Colonic mucosa (tissue), 4 donors: ENCODE measurements at regions not wholly inside any gene's neighbourhood (a gene's known extent, or its start where the extent isn't known, plus 50 kb on each side); places are given as distances from the start of the nearest gene placed in this dataset.

ENCODE experiments used
- DNase-seq: peaks from one replicate; pipeline ENCODE4 v3.0.0-alpha.2; 2020
- H3K27ac ChIP-seq: fragments of 200-600 bp; one replicate; pipeline ENCODE4 v1.8.0; 2021
- H3K27me3 ChIP-seq: fragments of 200-600 bp; one replicate; pipeline ENCODE4 v1.8.0; 2021
- H3K36me3 ChIP-seq: fragments of 200-600 bp; one replicate; pipeline ENCODE4 v1.8.0; 2021
- H3K4me1 ChIP-seq: fragments of 200-600 bp; one replicate; pipeline ENCODE4 v1.8.0; 2021; ENCODE audit warnings: mild to moderate bottlenecking
- H3K4me3 ChIP-seq: fragments of 200-600 bp; one replicate; pipeline ENCODE4 v1.8.0; 2021
- H3K9ac ChIP-seq, 2 donors: one replicate each; pipeline ENCODE4 v1.7.0; 2013; ENCODE audit warnings: control low read depth in 2 of 2, low read depth in 2 of 2, low read length in 2 of 2
- H3K9me3 ChIP-seq: fragments of 200-600 bp; one replicate; pipeline ENCODE4 v1.8.0; 2021
- intact Hi-C: fragments of 100-400 bp; cut with DNase I; formaldehyde crosslinking; loops from one replicate; pipeline ENCODE4 v1.14.1; 2022
- TF ChIP-seq, protein P1 (sequence below): fragments of 200-600 bp; IDR thresholded peaks from one replicate; pipeline ENCODE4 v1.8.0; 2022; ENCODE audit warnings: antibody characterized with exemption, mild to moderate bottlenecking
- donor health status: healthy.
- donor health status: DM: no; HTN: no; CAD: no.
- donor health status: DM: no; HTN: no; CAD: no.

GRCh38 chr10:76740514-76740913 is 897.1 kb downstream of the KCNMA1 start:
- no peak overlapping the region for H3K9ac ChIP-seq
- no peaks in the 10 kb centered on the region for H3K9me3 ChIP-seq
- no peak overlapping the region for H3K4me3 ChIP-seq
- H3K36me3 ChIP-seq: no peaks in the 10 kb centered on the region
- TF ChIP-seq, protein P1, sequence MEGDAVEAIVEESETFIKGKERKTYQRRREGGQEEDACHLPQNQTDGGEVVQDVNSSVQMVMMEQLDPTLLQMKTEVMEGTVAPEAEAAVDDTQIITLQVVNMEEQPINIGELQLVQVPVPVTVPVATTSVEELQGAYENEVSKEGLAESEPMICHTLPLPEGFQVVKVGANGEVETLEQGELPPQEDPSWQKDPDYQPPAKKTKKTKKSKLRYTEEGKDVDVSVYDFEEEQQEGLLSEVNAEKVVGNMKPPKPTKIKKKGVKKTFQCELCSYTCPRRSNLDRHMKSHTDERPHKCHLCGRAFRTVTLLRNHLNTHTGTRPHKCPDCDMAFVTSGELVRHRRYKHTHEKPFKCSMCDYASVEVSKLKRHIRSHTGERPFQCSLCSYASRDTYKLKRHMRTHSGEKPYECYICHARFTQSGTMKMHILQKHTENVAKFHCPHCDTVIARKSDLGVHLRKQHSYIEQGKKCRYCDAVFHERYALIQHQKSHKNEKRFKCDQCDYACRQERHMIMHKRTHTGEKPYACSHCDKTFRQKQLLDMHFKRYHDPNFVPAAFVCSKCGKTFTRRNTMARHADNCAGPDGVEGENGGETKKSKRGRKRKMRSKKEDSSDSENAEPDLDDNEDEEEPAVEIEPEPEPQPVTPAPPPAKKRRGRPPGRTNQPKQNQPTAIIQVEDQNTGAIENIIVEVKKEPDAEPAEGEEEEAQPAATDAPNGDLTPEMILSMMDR: no peak
- H3K27me3 ChIP-seq: no peaks in the 10 kb centered on the region
- H3K27ac ChIP-seq: no peak overlapping the region
- H3K4me1 ChIP-seq: no peaks in the 10 kb centered on the region
- intact Hi-C loops: no loop called here
- DNase-seq: no peak

GRCh38 chr10:76738991-76739390 is 898.6 kb downstream of the KCNMA1 start:
- intact Hi-C loops: no loop called here
- TF ChIP-seq, protein P1: no peak
- Histone ChIP-seq H3K27me3 (no peaks in the 10 kb centered on the region), H3K4me3 (no peak overlapping the region), H3K36me3 (no peaks in the 10 kb centered on the region), H3K9ac (no peak overlapping the region), H3K4me1 (no peaks in the 10 kb centered on the region), H3K27ac (no peak overlapping the region), H3K9me3 (no peaks in the 10 kb centered on the region)
- no peak for DNase-seq

DNA sequence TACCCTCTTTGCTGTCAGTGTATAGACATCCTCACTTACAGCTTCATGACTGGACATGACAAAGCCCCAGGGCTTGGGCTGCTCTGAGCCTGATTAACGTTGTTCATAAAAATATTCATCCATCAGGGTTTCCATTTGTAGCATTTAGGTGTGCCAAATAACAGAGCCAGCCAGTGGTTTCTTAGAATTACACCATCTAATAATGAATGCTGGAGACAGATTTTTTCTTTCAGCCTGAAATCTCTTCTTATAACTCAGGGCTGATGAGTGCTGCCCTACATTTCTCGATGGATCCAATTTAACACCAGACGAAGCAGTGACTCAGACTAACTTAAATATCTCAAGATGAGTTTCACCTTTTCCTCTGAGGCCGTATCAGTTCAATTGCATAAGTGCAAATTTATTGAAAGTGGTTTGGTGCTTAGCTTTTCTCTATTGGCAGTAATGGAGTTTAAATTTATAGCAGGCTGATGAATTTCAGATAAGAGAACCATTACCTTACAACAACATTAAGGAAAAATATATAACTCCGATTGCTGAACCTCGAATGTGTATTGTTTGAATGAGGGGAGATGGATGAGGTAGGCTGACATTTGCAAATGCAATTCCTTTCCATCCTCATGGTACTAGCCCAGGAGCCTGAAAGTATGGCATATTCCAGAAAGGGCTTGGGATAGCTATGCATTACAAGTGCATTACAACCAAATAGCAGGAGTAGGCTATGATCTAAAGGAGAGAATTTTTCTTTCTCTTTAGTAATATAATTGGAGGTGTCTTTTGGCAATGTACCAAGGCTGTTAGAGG is 900.6 kb downstream of the KCNMA1 start:
- no peak for DNase-seq
- Histone ChIP-seq H3K4me1 (no peaks in the 10 kb centered on the region), H3K9ac (no peak overlapping the region), H3K36me3 (no peaks in the 10 kb centered on the region), H3K27ac (no peak overlapping the region), H3K9me3 (no peaks in the 10 kb centered on the region), H3K27me3 (no peaks in the 10 kb centered on the region), H3K4me3 (no peak overlapping the region)
- intact Hi-C loops: no loop called here
- TF ChIP-seq, protein P1: no peak

DNA sequence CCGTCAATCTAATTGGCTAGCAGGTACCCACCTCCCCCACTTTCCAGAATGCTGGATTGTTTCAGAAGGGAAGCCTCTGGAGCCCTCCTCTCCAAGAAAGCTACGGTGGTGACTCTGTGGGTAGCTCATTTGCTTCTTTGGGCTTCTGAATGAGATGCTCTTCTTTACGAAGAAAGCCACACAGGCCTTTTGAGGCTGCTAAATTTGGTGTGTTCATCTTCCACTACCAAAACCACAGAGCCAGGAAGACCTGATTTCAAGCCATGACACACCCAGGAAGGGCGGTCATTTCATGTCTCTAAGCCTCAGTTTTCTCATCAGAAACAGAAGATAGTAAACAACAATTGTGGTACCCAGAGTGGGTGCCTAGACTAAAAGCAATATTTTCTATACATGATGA is 901.2 kb downstream of the KCNMA1 start:
- DNase-seq: no peak
- intact Hi-C loops: no loop called here

DNA sequence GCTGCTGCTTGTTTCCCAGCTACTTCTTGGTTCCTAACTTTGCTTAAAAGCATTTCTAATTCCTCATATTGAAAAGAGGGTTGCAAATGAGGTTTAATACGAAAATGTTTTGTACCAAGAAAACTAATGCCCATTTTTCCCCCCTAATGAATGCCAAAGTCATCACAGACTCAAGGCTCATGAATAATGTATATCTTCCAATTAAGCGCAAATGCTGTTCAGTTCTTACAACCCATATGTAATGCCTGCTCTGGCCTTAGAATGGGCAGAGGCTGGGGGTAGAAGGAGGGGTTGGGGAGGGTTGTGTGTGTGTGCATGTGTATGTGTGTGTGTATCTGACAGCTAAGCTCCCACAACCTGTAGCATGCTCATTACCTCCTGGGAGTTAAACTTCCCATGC is 901.7 kb downstream of the KCNMA1 start:
- Histone ChIP-seq H3K36me3 (no peaks in the 10 kb centered on the region), H3K4me1 (no peaks in the 10 kb centered on the region), H3K27me3 (no peaks in the 10 kb centered on the region), H3K27ac (no peak overlapping the region), H3K9ac (no peak overlapping the region), H3K4me3 (no peak overlapping the region), H3K9me3 (no peaks in the 10 kb centered on the region)
- TF ChIP-seq, protein P1: no peak
- DNase-seq: no peak
- intact Hi-C loops: no loop called here

More for the DNA sequence above, 901.2 kb downstream of the KCNMA1 start:
- Histone ChIP-seq H3K4me1 (no peaks in the 10 kb centered on the region), H3K9me3 (no peaks in the 10 kb centered on the region), H3K36me3 (no peaks in the 10 kb centered on the region), H3K9ac (no peak overlapping the region), H3K4me3 (no peak overlapping the region), H3K27ac (no peak overlapping the region), H3K27me3 (no peaks in the 10 kb centered on the region)
- TF ChIP-seq, protein P1: no peak
